H9 (cell line): ENCODE measurements at regions not wholly inside any gene's neighbourhood (a gene's known extent, or its start where the extent isn't known, plus 50 kb on each side); places are given as distances from the start of the nearest gene placed in this dataset.

ENCODE experiments used
- DNase-seq: peaks from one replicate; pipeline ENCODE4 v3.0.0-alpha.2; 2017
- H2AFZ ChIP-seq: one replicate; pipeline ENCODE4 v1.6.1; 2013; ENCODE audit warnings: mild to moderate bottlenecking, low read length, control low read depth, moderate library complexity
- H2AK5ac ChIP-seq: 2 replicates; pipeline ENCODE4 v1.6.1; 2013; ENCODE audit warnings: low read length, control low read depth, mixed read lengths; ENCODE audit not compliant: insufficient read length
- H2BK120ac ChIP-seq: one replicate; pipeline ENCODE4 v1.6.1; 2013; ENCODE audit warnings: low read depth, mild to moderate bottlenecking, low read length, control low read depth, inconsistent platforms; ENCODE audit not compliant: poor library complexity, severe bottlenecking
- H2BK12ac ChIP-seq: 2 replicates; pipeline ENCODE4 v1.6.1; 2013; ENCODE audit warnings: low read length, control low read depth, mixed read lengths, low read depth; ENCODE audit not compliant: insufficient read length
- H2BK15ac ChIP-seq: 2 replicates; pipeline ENCODE4 v1.6.1; 2013; ENCODE audit warnings: low read depth, low read length, control low read depth
- H2BK20ac ChIP-seq: one replicate; pipeline ENCODE4 v1.6.1; 2013; ENCODE audit warnings: low read depth, mild to moderate bottlenecking, low read length, control low read depth, inconsistent platforms; ENCODE audit not compliant: poor library complexity, severe bottlenecking
- H2BK5ac ChIP-seq: 2 replicates; pipeline ENCODE4 v1.6.1; 2013; ENCODE audit warnings: low read length, control low read depth, mixed read lengths; ENCODE audit not compliant: insufficient read length
- H3K14ac ChIP-seq: 2 replicates; pipeline ENCODE4 v1.6.1; 2013; ENCODE audit warnings: low read length, control low read depth; ENCODE audit not compliant: insufficient read depth
- H3K18ac ChIP-seq: 2 replicates; pipeline ENCODE4 v1.6.1; 2013; ENCODE audit warnings: low read depth, mild to moderate bottlenecking, mixed read lengths, low read length, control low read depth; ENCODE audit not compliant: insufficient read length
- H3K23ac ChIP-seq: 2 replicates; pipeline ENCODE4 v1.6.1; 2013; ENCODE audit warnings: low read length, control low read depth, mixed read lengths, low read depth; ENCODE audit not compliant: insufficient read length
- H3K23me2 ChIP-seq: 2 replicates; pipeline ENCODE4 v1.6.1; 2013; ENCODE audit warnings: low read depth, mild to moderate bottlenecking, mixed read lengths, low read length, control low read depth; ENCODE audit not compliant: insufficient read length, poor library complexity, severe bottlenecking
- H3K27ac ChIP-seq: 2 replicates; pipeline ENCODE4 v1.5.1; 2013; ENCODE audit warnings: low read length, control low read depth, mixed read lengths, low read depth; ENCODE audit not compliant: insufficient read length
- H3K27me3 ChIP-seq: 2 replicates; pipeline ENCODE4 v1.6.1; 2013; ENCODE audit warnings: low read length, control low read depth, inconsistent platforms; ENCODE audit not compliant: insufficient read depth
- H3K4ac ChIP-seq: 2 replicates; pipeline ENCODE4 v1.6.1; 2013; ENCODE audit warnings: low read depth, mild to moderate bottlenecking, control low read depth, inconsistent platforms, low read length, moderate library complexity
- H3K4me1 ChIP-seq: 2 replicates; pipeline ENCODE4 v1.6.1; 2013; ENCODE audit warnings: low read length, control low read depth, inconsistent platforms; ENCODE audit not compliant: insufficient read depth
- H3K4me2 ChIP-seq: 2 replicates; pipeline ENCODE4 v1.6.1; 2013; ENCODE audit warnings: low read length, control low read depth, mixed read lengths; ENCODE audit not compliant: insufficient read length, insufficient read depth
- H3K56ac ChIP-seq: 2 replicates; pipeline ENCODE4 v1.6.1; 2013; ENCODE audit warnings: low read depth, mild to moderate bottlenecking, mixed read lengths, low read length, control low read depth; ENCODE audit not compliant: insufficient read length
- H3K79me1 ChIP-seq: 2 replicates; pipeline ENCODE4 v1.6.1; 2013; ENCODE audit warnings: low read depth, mild to moderate bottlenecking, moderate library complexity, low read length, control low read depth, inconsistent platforms; ENCODE audit not compliant: insufficient read depth, poor library complexity, severe bottlenecking
- H3K79me2 ChIP-seq: 2 replicates; pipeline ENCODE4 v1.6.1; 2013; ENCODE audit warnings: low read length, control low read depth, inconsistent platforms; ENCODE audit not compliant: insufficient read depth
- H3K9ac ChIP-seq: 2 replicates; pipeline ENCODE4 v1.6.1; 2013; ENCODE audit warnings: low read length, control low read depth, mixed read lengths; ENCODE audit not compliant: insufficient read length; ENCODE audit errors: extremely low read depth
- H3K9me3 ChIP-seq: one replicate; pipeline ENCODE4 v1.6.1; 2013; ENCODE audit warnings: low read depth, low read length, inconsistent platforms; ENCODE audit not compliant: control insufficient read depth
- H3T11ph ChIP-seq: one replicate; pipeline ENCODE4 v1.6.1; 2013; ENCODE audit warnings: mild to moderate bottlenecking, low read length, control low read depth, inconsistent platforms
- H4K20me1 ChIP-seq: one replicate; pipeline ENCODE4 v1.6.1; 2013; ENCODE audit not compliant: control insufficient read depth, insufficient read length, insufficient read depth
- H4K5ac ChIP-seq: 2 replicates; pipeline ENCODE4 v1.6.1; 2013; ENCODE audit warnings: low read depth, mild to moderate bottlenecking, mixed read lengths, low read length, control low read depth; ENCODE audit not compliant: insufficient read length
- H4K8ac ChIP-seq: replicated peaks from 2 replicates; pipeline ENCODE4 v1.6.1; 2013; ENCODE audit warnings: low read length, control low read depth, mixed read lengths, low read depth; ENCODE audit not compliant: insufficient read length
- H4K91ac ChIP-seq: 2 replicates; pipeline ENCODE4 v1.6.1; 2013; ENCODE audit warnings: low read depth, mild to moderate bottlenecking, moderate library complexity, mixed read lengths, low read length, control low read depth; ENCODE audit not compliant: insufficient read length
- H3K27ac Mint-ChIP-seq, 3 experiments: 2 replicates in 2 of 3; 3 replicates in 1 of 3; pipeline ENCODE4 v1.8.0; 2020 to 2021; ENCODE audit warnings: mixed read lengths in 3 of 3, mild to moderate bottlenecking in 1 of 3, moderate library complexity in 1 of 3
- H3K27me3 Mint-ChIP-seq: 2 replicates; pipeline ENCODE4 v1.8.0; 2021; ENCODE audit warnings: low read depth, mild to moderate bottlenecking, moderate library complexity, mixed read lengths
- H3K36me3 Mint-ChIP-seq, 3 experiments: 2 replicates in 2 of 3; 3 replicates in 1 of 3; pipeline ENCODE4 v1.8.0; 2020 to 2021; ENCODE audit warnings: low read depth in 3 of 3, mixed read lengths in 3 of 3; ENCODE audit not compliant: insufficient read depth in 1 of 3
- H3K4me1 Mint-ChIP-seq, 2 experiments: 2 replicates each; pipeline ENCODE4 v1.8.0; 2020; ENCODE audit warnings: mixed read lengths in 2 of 2
- H3K4me3 Mint-ChIP-seq, 2 experiments: 2 replicates in 1 of 2; 3 replicates in 1 of 2; pipeline ENCODE4 v1.8.0; 2020 to 2021; ENCODE audit warnings: mild to moderate bottlenecking in 2 of 2, mixed read lengths in 2 of 2, moderate library complexity in 1 of 2
- H3K9me3 Mint-ChIP-seq, 2 experiments: 2 replicates in 1 of 2; 3 replicates in 1 of 2; pipeline ENCODE4 v1.8.0; 2020; ENCODE audit warnings: mild to moderate bottlenecking in 2 of 2, mixed read lengths in 2 of 2, moderate library complexity in 1 of 2
- CTCF ChIP-seq: fragments of 200-600 bp; sonication (generic); conservative IDR thresholded peaks from 3 replicates; pipeline ENCODE4 v1.8.0; 2021; ENCODE audit warnings: antibody characterized with exemption, mild to moderate bottlenecking
- WGBS: extraction: QIAGEN DNeasy Blood & Tissue Kit; methylation state at CpG from one replicate; pipeline ENCODE4 v1.1.7; 2013; ENCODE audit warnings: missing lambda C conversion rate, low lambda C conversion rate, mixed read lengths; ENCODE audit not compliant: insufficient read length; ENCODE audit errors: extremely low coverage; 5-methylcytosine and 5-hydroxymethylcytosine counted together

DNA sequence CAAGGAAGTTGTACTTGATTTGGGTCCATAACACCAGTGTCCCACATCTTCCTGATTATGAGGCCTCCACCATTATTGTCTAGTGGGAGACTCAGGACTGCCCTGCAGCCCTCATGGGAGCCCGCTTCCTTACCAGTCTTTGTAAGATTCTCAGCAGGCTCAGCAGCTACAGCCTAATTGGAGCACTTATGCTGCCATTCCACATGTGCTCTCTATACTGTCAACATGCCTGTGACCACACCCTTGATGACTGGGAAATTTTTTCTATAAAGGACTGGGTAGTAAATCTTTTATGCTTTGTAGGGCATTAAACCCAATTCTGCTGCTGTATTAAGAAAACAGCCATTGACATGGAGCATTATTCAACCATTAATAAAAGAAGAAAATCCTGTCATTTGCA lies 145.5 kb upstream of the IGF1 start:
- no peak overlapping the region for H2BK5ac ChIP-seq
- no peak overlapping the region for H4K5ac ChIP-seq
- H4K8ac ChIP-seq = no peak overlapping the region
- H3K4ac ChIP-seq = no peak overlapping the region
- Mint-ChIP-seq H3K27ac (no peak overlapping the region), H3K36me3 (peaks cover 7 to 20% (median 14%) of the 10 kb centered on the region in 3 experiments), H3K4me1 (peaks cover 0 to 2% of the 10 kb centered on the region in 2 experiments; a peak in 1 of 4 replicates), H3K4me3 (no peak overlapping the region), H3K9me3 (peaks cover 14 to 16% of the 10 kb centered on the region in 2 experiments), H3K27me3 (no peaks in the 10 kb centered on the region)
- no peak overlapping the region for H2BK120ac ChIP-seq
- H4K20me1 ChIP-seq = no peaks in the 10 kb centered on the region
- no peak for DNase-seq
- no peaks in the 10 kb centered on the region for H3K23me2 ChIP-seq
- no peak overlapping the region for H3T11ph ChIP-seq
- H2BK12ac ChIP-seq = no peak overlapping the region
- H3K9ac ChIP-seq = peak overlapping the region; percentile 7
- no peak overlapping the region for H2BK20ac ChIP-seq
- no peaks in the 10 kb centered on the region for H3K27me3 ChIP-seq
- H3K79me1 ChIP-seq = no peaks in the 10 kb centered on the region
- no peaks in the 10 kb centered on the region for H3K79me2 ChIP-seq
- no peak overlapping the region for H3K56ac ChIP-seq
- no peak for TF ChIP-seq CTCF
- H3K27ac ChIP-seq = no peak overlapping the region
- H3K9me3 ChIP-seq = no peaks in the 10 kb centered on the region
- no peak overlapping the region for H3K23ac ChIP-seq
- no peaks in the 10 kb centered on the region for H3K4me1 ChIP-seq
- no peak overlapping the region for H2AK5ac ChIP-seq
- H3K14ac ChIP-seq = no peak overlapping the region
- H2BK15ac ChIP-seq = no peak overlapping the region
- no peak overlapping the region for H3K4me2 ChIP-seq
- no peak overlapping the region for H2AFZ ChIP-seq
- no CpG with 5 or more reads among the region's 1 CpG for WGBS
- H4K91ac ChIP-seq = no peak overlapping the region
- H3K18ac ChIP-seq = no peak overlapping the region
